ENCODE measurements at regions not wholly inside any gene's neighbourhood (a gene's known extent, or its start where the extent isn't known, plus 50 kb on each side); places are given as distances from the start of the nearest gene placed in this dataset.

GRCh38 chr14:25430808-25431207 lies 380.9 kb upstream of the STXBP6 start:
- 9% methylated on average over 12 of the region's 12 CpGs for WGBS (ENCODE audit: low lambda C conversion rate)
- intact Hi-C loops (cut with micrococcal nuclease; ENCODE audit: unreplicated experiment) = loop anchor here (1.0 kb wide), 1 partner anchor 107 kb away; no protein-coding TSS in a partner anchor
- no peak overlapping the region for H3K4me2 ChIP-seq (ENCODE audit: low read depth, low read length)
- no peak overlapping the region for H3K27ac ChIP-seq (ENCODE audit: extremely low read length, insufficient read depth, low read length)
- H3K9me3 ChIP-seq (ENCODE audit: low read length) = peaks cover 67% of the 10 kb centered on the region
- POLR2A ChIA-PET = no interaction called here
- H4K20me1 ChIP-seq (ENCODE audit: insufficient read depth, low read length) = no peaks in the 10 kb centered on the region
- TF ChIP-seq ONECUT2 (CRISPR knock-in tag; IDR thresholded peaks at IDR 0.05) (no peak), ZGPAT (CRISPR knock-in tag; IDR thresholded peaks at IDR 0.05) (no peak), ZSCAN22 (CRISPR knock-in tag; IDR thresholded peaks at IDR 0.05) (no peak), MAFG (CRISPR knock-in tag; IDR thresholded peaks at IDR 0.05) (no peak)
- H3K9ac ChIP-seq (ENCODE audit: insufficient read depth, low read depth, low read length) = no peak overlapping the region
- CTCF ChIA-PET (ENCODE audit: low intra/inter-chr PET ratio, low total read pairs) = interaction anchor here (1.1 kb wide), 1 partner anchor 107 kb away, joined by 3 read pairs; no protein-coding TSS in a partner anchor
- no peaks in the 10 kb centered on the region for H3K36me3 ChIP-seq (replicated peaks in 1 of 2; ENCODE audit: control insufficient read depth in 1 of 2, insufficient read depth in 2 of 2, low read length in 2 of 2)
- peak; percentile 50 for ATAC-seq
- no peak overlapping the region for H3K4me3 ChIP-seq (replicated peaks in 1 of 3; ENCODE audit: insufficient read depth in 1 of 3, low read depth in 2 of 3, low read length in 3 of 3)
- H2AFZ ChIP-seq (ENCODE audit: low read length) = no peak overlapping the region
- no peak for DNase-seq (ENCODE audit: low spot score)
- H3K79me2 ChIP-seq (ENCODE audit: insufficient read depth, low read length) = no peaks in the 10 kb centered on the region
- no TSS peak for BruUV-seq (replicated peaks)
- in situ Hi-C loops (cut with HindIII; ENCODE audit: extremely low pct_ligation_motif_present, low pct_unique_long_range_greater_than_20kb) = no loop called here
- no peaks in the 10 kb centered on the region for H3K27me3 ChIP-seq (ENCODE audit: control insufficient read depth in 1 of 2, insufficient read depth in 2 of 2, low read length in 2 of 2)
- FAIRE-seq = no peak
- no peaks in the 10 kb centered on the region for H3K4me1 ChIP-seq (ENCODE audit: insufficient read depth, low read length)

DNA sequence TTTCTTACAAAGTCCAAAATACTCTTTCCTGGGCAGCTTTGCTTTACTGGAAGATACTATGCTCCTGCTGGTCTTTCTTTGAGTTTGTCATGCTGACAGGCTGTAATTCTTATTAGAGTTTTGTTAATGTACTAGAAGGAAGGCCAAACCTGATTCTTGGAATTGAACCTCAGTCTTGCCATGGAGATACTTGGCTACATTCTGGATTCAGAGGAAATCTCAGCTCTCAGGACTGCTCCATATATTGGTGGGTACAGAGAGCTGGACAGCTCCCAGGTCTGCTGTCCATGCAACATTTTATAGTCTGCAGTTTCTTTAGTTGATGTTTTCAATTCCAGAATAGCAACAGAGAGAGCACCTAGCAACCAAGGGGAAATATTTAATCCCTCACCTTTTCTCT lies 363.1 kb upstream of the STXBP6 start:
- no peaks in the 10 kb centered on the region; a peak in 1 of 5 replicates for H3K27me3 ChIP-seq (ENCODE audit: control insufficient read depth in 1 of 2, insufficient read depth in 2 of 2, low read length in 2 of 2)
- no peak overlapping the region for H2AFZ ChIP-seq (ENCODE audit: low read length)
- H4K20me1 ChIP-seq (ENCODE audit: insufficient read depth, low read length) = no peaks in the 10 kb centered on the region
- in situ Hi-C loops (cut with HindIII; ENCODE audit: extremely low pct_ligation_motif_present, low pct_unique_long_range_greater_than_20kb) (no loop called here), intact Hi-C loops (cut with micrococcal nuclease; ENCODE audit: unreplicated experiment) (no loop called here)
- no peaks in the 10 kb centered on the region for H3K9me3 ChIP-seq (ENCODE audit: low read length)
- ChIA-PET CTCF (ENCODE audit: low intra/inter-chr PET ratio, low total read pairs) (interaction anchor here (1.2 to 1.7 kb wide), 2 partner anchors 12 to 703 kb away, joined by 3 to 4 read pairs; no protein-coding TSS in a partner anchor), POLR2A (no interaction called here)
- BruUV-seq (replicated peaks) = no TSS peak
- no peaks in the 10 kb centered on the region for H3K4me1 ChIP-seq (ENCODE audit: insufficient read depth, low read length)
- H3K4me3 ChIP-seq (replicated peaks in 1 of 3; ENCODE audit: insufficient read depth in 1 of 3, low read depth in 2 of 3, low read length in 3 of 3) = no peak overlapping the region
- no peak overlapping the region for H3K9ac ChIP-seq (ENCODE audit: insufficient read depth, low read depth, low read length)
- H3K27ac ChIP-seq (ENCODE audit: extremely low read length, insufficient read depth, low read length) = no peak overlapping the region
- ATAC-seq (no peak), DNase-seq (ENCODE audit: low spot score) (no peak), FAIRE-seq (no peak)
- TF ChIP-seq KDM1A (CRISPR knock-in tag; IDR thresholded peaks at IDR 0.05) (no peak), REST (IDR thresholded peaks at IDR 0.05; ENCODE audit: borderline replicate concordance in 1 of 2, low read depth in 1 of 2, low read length in 2 of 2) (peak in 1 of 2 experiments; percentile 81; a peak in 3 of 4 replicates), HNF4G (IDR thresholded peaks at IDR 0.05; ENCODE audit: borderline replicate concordance, low read depth, low read length) (no peak), HNF4G (CRISPR knock-in tag; IDR thresholded peaks at IDR 0.05; ENCODE audit: borderline replicate concordance, low read depth) (no peak)
- H3K36me3 ChIP-seq (replicated peaks in 1 of 2; ENCODE audit: control insufficient read depth in 1 of 2, insufficient read depth in 2 of 2, low read length in 2 of 2) = no peaks in the 10 kb centered on the region
- H3K4me2 ChIP-seq (ENCODE audit: low read depth, low read length) = no peak overlapping the region
- H3K79me2 ChIP-seq (ENCODE audit: insufficient read depth, low read length) = no peaks in the 10 kb centered on the region

All from HepG2 (cell line).